GF-D8 (cell line): ENCODE measurements at regions not wholly inside any gene's neighbourhood (a gene's known extent, or its start where the extent isn't known, plus 50 kb on each side); places are given as distances from the start of the nearest gene placed in this dataset.

Source experiments
- DNase-seq: peaks from one replicate; lab custom pipeline; 2025; lab: John Stamatoyannopoulos, UW

- DNase-seq = no peak
These were observed 75.1 kb upstream of the RASGEF1B start for GRCh38 chr4:81546777-81547176.

DNA sequence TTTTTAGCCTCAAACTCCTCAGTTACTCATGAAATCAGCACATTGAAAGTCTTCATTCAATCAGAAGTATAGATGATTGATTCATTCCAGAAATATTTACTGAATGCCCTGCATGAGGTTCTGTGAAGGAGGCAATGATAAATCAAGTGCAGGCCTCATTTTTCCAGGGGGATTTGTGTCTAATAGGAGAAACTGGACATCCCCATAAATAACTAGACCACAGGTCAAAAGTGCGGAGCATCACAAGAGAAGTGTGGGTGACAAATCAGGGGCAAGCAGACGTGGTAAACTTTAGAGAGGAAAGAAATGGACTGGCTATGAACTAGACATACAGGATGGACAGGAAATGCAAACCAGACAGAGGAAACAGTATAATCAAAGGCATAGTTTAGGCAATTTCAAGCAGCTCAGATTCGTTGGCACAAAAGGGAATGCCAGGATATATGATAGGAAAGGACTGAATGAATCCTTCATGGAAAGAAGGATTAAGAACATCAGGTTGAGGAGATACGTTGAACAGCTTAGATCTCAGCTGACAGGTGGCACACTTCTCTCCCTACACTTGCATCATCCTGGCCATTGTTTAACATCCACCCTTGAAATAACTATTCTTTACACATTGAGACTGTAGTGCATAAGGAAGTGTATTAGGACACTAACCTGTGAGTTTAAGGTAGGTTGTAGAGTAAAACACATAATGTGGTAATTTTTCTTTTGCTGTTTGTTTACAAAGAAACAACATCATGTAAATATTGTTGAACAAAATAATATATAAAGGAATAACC, 69.6 kb upstream of the RASGEF1B start:
- no peak for DNase-seq

DNA sequence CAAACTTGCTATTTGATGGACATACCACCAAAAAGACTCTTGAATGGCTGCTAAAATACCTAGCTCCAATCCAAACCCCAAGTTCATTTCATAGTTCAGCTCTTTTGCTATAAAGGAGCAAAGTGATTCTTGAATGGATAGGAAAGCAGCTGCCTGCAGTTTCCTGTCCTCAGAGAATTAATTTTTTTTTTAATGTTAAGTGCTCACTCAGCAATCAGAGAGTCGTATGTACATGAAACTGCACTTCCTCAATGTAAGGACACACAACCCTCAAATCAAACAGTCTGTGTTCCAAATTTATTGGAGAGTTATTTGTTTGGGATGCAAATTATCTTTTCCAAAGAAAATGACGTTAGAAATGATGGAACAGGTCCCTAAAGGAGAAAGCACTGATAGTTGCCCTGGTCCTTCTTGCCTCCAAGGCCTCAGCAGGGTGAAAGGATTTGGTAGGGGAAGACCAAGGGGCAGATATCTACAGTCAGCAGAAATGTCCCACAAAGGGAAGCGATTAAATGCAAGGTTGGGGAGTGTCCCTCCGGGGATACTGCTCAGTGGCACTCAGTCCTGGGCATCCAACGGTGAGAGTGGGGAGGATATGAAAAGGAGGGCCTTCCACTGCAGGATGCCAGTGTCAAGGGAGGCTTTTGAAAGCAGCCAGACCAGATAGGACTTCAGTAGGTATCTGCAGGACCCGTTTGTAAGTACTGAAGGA, 67.2 kb upstream of the RASGEF1B start:
- DNase-seq = no peak

DNA sequence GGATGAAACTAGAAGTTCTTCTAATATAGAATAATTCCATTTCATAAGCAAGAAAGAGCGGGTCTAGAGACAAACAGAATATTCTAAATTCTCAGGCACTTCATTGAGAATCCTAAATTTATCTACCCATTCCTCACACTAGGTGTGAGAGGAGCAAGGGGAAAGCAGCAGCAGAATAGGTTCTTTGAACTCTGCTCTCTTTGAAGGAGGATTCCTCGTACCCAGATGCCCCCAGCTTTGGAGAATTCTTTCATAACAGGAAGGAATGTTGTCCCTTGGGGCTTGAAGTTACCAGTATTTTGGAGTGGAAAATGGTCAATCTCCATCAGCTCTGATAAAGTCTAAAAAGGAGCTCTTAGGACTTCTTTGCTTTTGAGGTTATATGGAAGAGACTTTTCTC, 59.7 kb upstream of the RASGEF1B start:
- no peak for DNase-seq

DNA sequence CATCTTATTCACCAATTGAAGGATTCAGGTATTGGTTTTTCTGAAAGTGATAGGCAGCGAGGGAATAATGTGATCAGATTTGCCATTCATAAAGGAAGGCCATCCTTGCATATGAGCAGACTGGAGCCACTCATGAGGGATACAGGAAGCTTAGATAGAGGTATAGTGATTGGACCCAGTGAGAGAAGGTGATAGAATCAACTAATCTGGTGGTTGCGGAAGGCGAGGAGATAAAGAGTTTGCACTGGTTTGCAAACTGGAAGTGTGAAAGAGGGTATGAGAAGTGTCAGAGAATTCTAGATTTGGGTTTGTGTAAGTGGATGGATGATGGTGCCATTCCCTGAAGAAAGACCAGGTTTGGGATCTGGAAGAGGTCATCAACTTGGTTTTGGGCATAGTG, 57.3 kb upstream of the RASGEF1B start:
- no peak for DNase-seq

DNA sequence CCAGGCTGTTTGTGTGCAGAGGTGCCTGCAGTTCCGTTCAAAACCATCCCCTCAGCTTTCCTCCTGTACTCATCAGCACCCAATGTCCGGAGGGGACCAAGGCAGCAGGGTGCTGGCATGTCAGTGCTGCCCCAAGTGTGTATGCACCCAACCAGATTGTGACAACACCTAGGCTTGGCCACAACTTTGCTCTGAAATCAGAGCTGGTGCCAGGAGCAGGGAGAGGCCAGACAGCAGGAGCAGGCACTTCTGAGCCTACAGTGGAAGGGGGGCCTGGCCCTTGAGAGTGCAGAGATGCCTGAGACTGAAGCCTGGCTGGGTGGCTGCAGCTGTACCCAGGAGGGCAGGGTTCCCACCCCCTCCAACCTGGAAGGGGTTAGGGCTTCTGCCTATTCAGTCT, 56.5 kb upstream of the RASGEF1B start:
- DNase-seq = no peak

- no peak for DNase-seq
These were observed 56.0 kb upstream of the RASGEF1B start for GRCh38 chr4:81527709-81528108.

DNA sequence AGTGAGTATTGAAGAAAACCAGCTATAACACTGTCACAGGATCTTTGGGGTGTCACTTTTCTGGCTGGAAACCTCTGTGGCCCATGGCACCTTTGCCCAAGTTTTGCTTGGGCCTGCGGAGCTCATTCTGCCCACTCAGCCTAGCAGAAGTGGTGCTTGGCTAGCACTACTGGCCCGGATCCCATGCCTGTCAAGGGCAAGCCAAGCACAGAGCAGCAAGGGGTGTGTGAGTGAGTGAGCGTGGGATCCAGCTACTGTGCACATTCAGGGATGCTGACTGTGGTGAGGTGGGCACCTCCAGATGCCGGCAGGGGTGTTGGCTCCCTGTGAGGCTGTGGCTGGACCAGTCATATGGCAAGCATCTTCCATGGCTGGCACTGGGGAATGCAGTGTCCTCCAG, 55.4 kb upstream of the RASGEF1B start:
- no peak for DNase-seq

- no peak for DNase-seq
These were observed 55.0 kb upstream of the RASGEF1B start for GRCh38 chr4:81526706-81527105.

- DNase-seq = no peak
These were observed 52.1 kb upstream of the RASGEF1B start for GRCh38 chr4:81523672-81524327.

GRCh38 chr4:81522711-81523110, 51.0 kb upstream of the RASGEF1B start:
- DNase-seq = no peak

DNA sequence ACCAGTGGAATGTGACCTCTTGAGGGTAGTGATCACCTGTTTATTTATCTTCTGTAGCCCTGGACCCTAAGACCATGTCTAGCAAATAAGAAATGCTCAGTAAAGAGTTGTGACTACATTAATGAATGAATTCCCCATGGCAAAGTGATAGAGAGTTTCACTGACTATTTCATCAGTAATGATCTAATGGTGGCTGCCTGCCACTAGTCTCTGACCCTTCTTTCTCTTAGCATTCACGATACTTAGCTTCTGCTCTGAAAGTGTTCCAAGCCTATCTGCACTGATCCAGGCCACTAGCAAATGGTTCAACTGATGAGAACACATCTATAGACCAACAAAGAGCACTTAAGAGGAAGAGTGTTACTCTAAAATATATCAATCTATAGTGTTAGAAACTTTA, 50.0 kb upstream of the RASGEF1B start:
- no peak for DNase-seq
